ENCODE measurements at regions not wholly inside any gene's neighbourhood (a gene's known extent, or its start where the extent isn't known, plus 50 kb on each side); places are given as distances from the start of the nearest gene placed in this dataset.

GRCh38 chr18:60319129-60319528 lies 53.4 kb downstream of the MC4R start:
- no peak overlapping the region for H3K4me3 ChIP-seq
- no peak for TF ChIP-seq POLR2A (IDR thresholded peaks at IDR 0.05)
- TF ChIP-seq CTCF (IDR thresholded peaks at IDR 0.05), result no peak
- no peak for TF ChIP-seq EP300 (IDR thresholded peaks at IDR 0.05)
- H3K27me3 ChIP-seq, result no peaks in the 10 kb centered on the region
- DNase-seq (ENCODE audit: low spot score in 2 of 2), result no peak
- no peaks in the 10 kb centered on the region for H3K36me3 ChIP-seq
- H3K4me1 ChIP-seq, result no peaks in the 10 kb centered on the region
- peaks cover 0 to 16% (median 0%) of the 10 kb centered on the region in 4 donors for H3K9me3 ChIP-seq
- no peak overlapping the region for H3K27ac ChIP-seq

GRCh38 chr18:60311676-60312360 lies 60.8 kb downstream of the MC4R start:
- 39 to 51% methylated on average over 1 of the region's 1 CpG for WGBS, 2 donors
- DNase-seq (ENCODE audit: low spot score in 2 of 2), result no peak
- Histone ChIP-seq H3K27me3 (no peaks in the 10 kb centered on the region), H3K9me3 (no peaks in the 10 kb centered on the region), H3K36me3 (no peaks in the 10 kb centered on the region), H3K4me3 (no peak overlapping the region), H3K27ac (no peak overlapping the region), H3K4me1 (no peaks in the 10 kb centered on the region)
- TF ChIP-seq POLR2A (IDR thresholded peaks at IDR 0.05) (no peak), CTCF (IDR thresholded peaks at IDR 0.05) (no peak), EP300 (IDR thresholded peaks at IDR 0.05) (no peak)

- no peak overlapping the region for H3K4me3 ChIP-seq
- H3K9me3 ChIP-seq, result no peaks in the 10 kb centered on the region
- 76 to 80% methylated on average over 4 of the region's 4 CpGs for whole genome bisulfite sequencing, 2 donors
- no peak for DNase-seq (ENCODE audit: low spot score in 2 of 2)
- H3K27me3 ChIP-seq, result no peaks in the 10 kb centered on the region
- H3K36me3 ChIP-seq, result no peaks in the 10 kb centered on the region
- H3K4me1 ChIP-seq, result no peaks in the 10 kb centered on the region
- H3K27ac ChIP-seq, result no peak overlapping the region
- TF ChIP-seq CTCF (IDR thresholded peaks at IDR 0.05) (no peak), EP300 (IDR thresholded peaks at IDR 0.05) (no peak), POLR2A (IDR thresholded peaks at IDR 0.05) (no peak)
Measured at GRCh38 chr18:60295674-60296073, 76.9 kb downstream of the MC4R start.

GRCh38 chr18:60292186-60292585 lies 80.4 kb downstream of the MC4R start:
- Histone ChIP-seq H3K27ac (no peak overlapping the region), H3K4me3 (no peak overlapping the region), H3K9me3 (no peaks in the 10 kb centered on the region), H3K36me3 (no peaks in the 10 kb centered on the region), H3K4me1 (no peaks in the 10 kb centered on the region), H3K27me3 (no peaks in the 10 kb centered on the region)
- 89 to 93% methylated on average over 4 of the region's 4 CpGs for WGBS, 2 donors
- DNase-seq (ENCODE audit: low spot score in 2 of 2), result no peak
- TF ChIP-seq EP300 (IDR thresholded peaks at IDR 0.05), result no peak
- TF ChIP-seq CTCF (IDR thresholded peaks at IDR 0.05), result no peak
- TF ChIP-seq POLR2A (IDR thresholded peaks at IDR 0.05), result no peak

GRCh38 chr18:60279391-60279790 lies 93.2 kb downstream of the MC4R start:
- H3K27me3 ChIP-seq, result no peaks in the 10 kb centered on the region
- no peak for DNase-seq (ENCODE audit: low spot score in 2 of 2)
- H3K9me3 ChIP-seq, result no peaks in the 10 kb centered on the region
- no peak overlapping the region for H3K4me3 ChIP-seq
- TF ChIP-seq EP300 (IDR thresholded peaks at IDR 0.05) (no peak), CTCF (IDR thresholded peaks at IDR 0.05) (no peak), POLR2A (IDR thresholded peaks at IDR 0.05) (no peak)
- no peaks in the 10 kb centered on the region for H3K36me3 ChIP-seq
- no peaks in the 10 kb centered on the region for H3K4me1 ChIP-seq
- H3K27ac ChIP-seq, result no peak overlapping the region
- 47 to 49% methylated on average over 1 of the region's 1 CpG for WGBS, 2 donors

Data from tibial nerve (tissue), 4 donors.